ENCODE measurements at regions not wholly inside any gene's neighbourhood (a gene's known extent, or its start where the extent isn't known, plus 50 kb on each side); places are given as distances from the start of the nearest gene placed in this dataset.

GRCh38 chr1:182113879-182114626, 52.5 kb upstream of the ZNF648 start:
- 51 to 52% methylated on average over 9 of the region's 9 CpGs for WGBS, 2 donors
- no peak for DNase-seq (ENCODE audit: low spot score in 2 of 2)
- no peak overlapping the region for H3K4me3 ChIP-seq (ENCODE audit: low read depth, poor library complexity, severe bottlenecking)
- intact Hi-C loops (cut with DNase I; ENCODE audit: low total_unique reads), result no loop called here
- TF ChIP-seq CTCF (IDR thresholded peaks at IDR 0.05) (no peak), POLR2A (IDR thresholded peaks at IDR 0.05) (no peak)

DNA sequence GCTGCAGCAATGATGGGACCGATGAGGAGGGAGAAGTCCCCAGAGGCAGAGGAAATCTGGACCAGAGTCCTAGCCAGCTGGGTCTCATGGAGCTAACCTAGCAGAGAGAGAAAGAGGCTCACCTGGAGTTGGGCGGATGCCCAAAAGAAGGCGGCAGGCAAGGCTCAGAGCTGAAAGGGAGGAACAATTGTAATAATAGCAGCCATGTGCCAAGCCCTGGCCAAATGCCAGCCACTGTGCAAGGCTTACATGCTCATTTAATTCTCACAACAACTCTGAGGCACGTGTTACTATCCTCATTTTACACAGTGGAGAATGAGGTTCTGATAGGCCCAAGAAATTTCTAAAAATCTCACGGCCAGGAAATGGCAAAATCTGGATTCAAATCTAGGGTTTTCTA, 50.0 kb upstream of the ZNF648 start:
- intact Hi-C loops (cut with DNase I; ENCODE audit: low total_unique reads), result no loop called here
- peak; percentile 69 to 90 for DNase-seq (ENCODE audit: low spot score in 2 of 2)
- no peak for TF ChIP-seq CTCF (IDR thresholded peaks at IDR 0.05)
- TF ChIP-seq POLR2A (IDR thresholded peaks at IDR 0.05), result no peak
- WGBS, 2 donors, result 51 to 52% methylated on average over 5 of the region's 5 CpGs
- no peak overlapping the region for H3K4me3 ChIP-seq (ENCODE audit: low read depth, poor library complexity, severe bottlenecking)

All from lower leg skin (tissue), 4 donors.